HL-60 (cell line): ENCODE measurements at regions not wholly inside any gene's neighbourhood (a gene's known extent, or its start where the extent isn't known, plus 50 kb on each side); places are given as distances from the start of the nearest gene placed in this dataset.

ENCODE experiments used
- DNase-seq, 2 experiments: peaks; one replicate each; pipeline ENCODE4 v3.0.0-alpha.2; 2010 to 2020; ENCODE audit warnings: low read depth in 1 of 2, low spot score in 1 of 2
- H3K27ac ChIP-seq: fragments of 250-450 bp; sonication (Bioruptor Pico); replicated peaks from 2 replicates; pipeline ENCODE4 v1.5.1; 2020; ENCODE audit warnings: mild to moderate bottlenecking, moderate library complexity
- H3K27me3 ChIP-seq: fragments of 250-450 bp; sonication (Bioruptor Pico); 2 replicates; pipeline ENCODE4 v1.5.1; 2021; ENCODE audit warnings: mild to moderate bottlenecking, moderate library complexity; ENCODE audit not compliant: insufficient read depth, poor library complexity, severe bottlenecking
- H3K4me3 ChIP-seq: replicated peaks from 2 replicates; pipeline ENCODE4 v1.5.1; 2011; ENCODE audit warnings: mild to moderate bottlenecking, control low read depth, low read length; ENCODE audit not compliant: insufficient read depth
- CTCF ChIP-seq: IDR thresholded peaks from one replicate; pipeline ENCODE4 v1.5.1; 2011; ENCODE audit warnings: low read length, control low read depth, inconsistent platforms; ENCODE audit not compliant: insufficient read depth
- GABPA ChIP-seq: IDR thresholded peaks from 2 replicates; pipeline ENCODE4 v1.6.1; 2012; ENCODE audit warnings: low read depth
- POLR2AphosphoS5 ChIP-seq: IDR thresholded peaks from 2 replicates; pipeline ENCODE4 v1.6.1; 2012; ENCODE audit warnings: low read depth
- REST ChIP-seq: IDR thresholded peaks from 2 replicates; pipeline ENCODE4 v1.6.1; 2012; ENCODE audit warnings: low read depth; ENCODE audit not compliant: insufficient replicate concordance
- SPI1 ChIP-seq: IDR thresholded peaks from 2 replicates; pipeline ENCODE4 v1.6.1; 2012; ENCODE audit warnings: low read depth, mild to moderate bottlenecking, borderline replicate concordance

GRCh38 chr12:67035121-67035520, 234.0 kb upstream of the CAND1 start:
- Histone ChIP-seq H3K27ac (no peak overlapping the region), H3K27me3 (no peaks in the 10 kb centered on the region), H3K4me3 (no peak overlapping the region)
- DNase-seq = no peak
- TF ChIP-seq SPI1 (no peak), CTCF (no peak), GABPA (no peak), REST (no peak), POLR2AphosphoS5 (no peak)

- Histone ChIP-seq H3K4me3 (no peak overlapping the region), H3K27me3 (no peaks in the 10 kb centered on the region), H3K27ac (no peak overlapping the region)
- TF ChIP-seq REST (no peak), POLR2AphosphoS5 (no peak), GABPA (no peak), SPI1 (no peak), CTCF (no peak)
- no peak for DNase-seq
Measured at GRCh38 chr12:67038486-67038885, 230.7 kb upstream of the CAND1 start.

GRCh38 chr12:67039995-67040860, 228.9 kb upstream of the CAND1 start:
- no peak overlapping the region for H3K4me3 ChIP-seq
- TF ChIP-seq SPI1 (no peak), GABPA (no peak), REST (no peak), CTCF (no peak), POLR2AphosphoS5 (no peak)
- no peak for DNase-seq
- peaks cover 2% of the 10 kb centered on the region for H3K27me3 ChIP-seq
- no peak overlapping the region for H3K27ac ChIP-seq
